HFF-Myc (cell line): ENCODE measurements at regions not wholly inside any gene's neighbourhood (a gene's known extent, or its start where the extent isn't known, plus 50 kb on each side); places are given as distances from the start of the nearest gene placed in this dataset.

Experiments used
- DNase-seq: peaks from one replicate; pipeline ENCODE4 v3.0.0-alpha.2; 2011; ENCODE audit warnings: low read depth; ENCODE audit errors: extremely low read depth
- H3K4me3 ChIP-seq: replicated peaks from 2 replicates; pipeline ENCODE4 v1.5.1; 2011; ENCODE audit warnings: low read depth, mild to moderate bottlenecking, control low read depth, low read length
- CTCF ChIP-seq: IDR thresholded peaks from 2 replicates; pipeline ENCODE4 v1.5.1; 2012; ENCODE audit warnings: mild to moderate bottlenecking, low read depth, low read length, control low read depth; ENCODE audit errors: missing control alignments

GRCh38 chr21:15195768-15196167 lies 131.0 kb upstream of the NRIP1 start:
- no peak for TF ChIP-seq CTCF
- no peak for DNase-seq
- H3K4me3 ChIP-seq: no peak overlapping the region

GRCh38 chr21:15197696-15198095 lies 132.9 kb upstream of the NRIP1 start:
- H3K4me3 ChIP-seq: no peak overlapping the region
- no peak for TF ChIP-seq CTCF

GRCh38 chr21:15199414-15200383 lies 134.9 kb upstream of the NRIP1 start:
- no peak for DNase-seq
- no peak for TF ChIP-seq CTCF
- no peak overlapping the region for H3K4me3 ChIP-seq

More at GRCh38 chr21:15197696-15198095, 132.9 kb upstream of the NRIP1 start:
- DNase-seq: no peak

- no peak for TF ChIP-seq CTCF
- no peak overlapping the region for H3K4me3 ChIP-seq
- no peak for DNase-seq
Measured at GRCh38 chr21:15203740-15204139, 138.9 kb upstream of the NRIP1 start.

- H3K4me3 ChIP-seq: no peak overlapping the region
- no peak for DNase-seq
- no peak for TF ChIP-seq CTCF
Measured at GRCh38 chr21:15204140-15204969, 139.6 kb upstream of the NRIP1 start.

- no peak for DNase-seq
- no peak for TF ChIP-seq CTCF
- H3K4me3 ChIP-seq: no peak overlapping the region
Measured at GRCh38 chr21:15204970-15205286, 140.1 kb upstream of the NRIP1 start.
